HEK293 (cell line): ENCODE measurements at regions not wholly inside any gene's neighbourhood (a gene's known extent, or its start where the extent isn't known, plus 50 kb on each side); places are given as distances from the start of the nearest gene placed in this dataset.

Experiments
- CTCF ChIA-PET: fragments of 350-600 bp; formaldehyde crosslinking; extraction: SDS; loops from one replicate; lab custom pipeline; 2021; ENCODE audit warnings: antibody characterized with exemption; lab: Yijun Ruan, JAX
- POLR2A ChIA-PET: fragments of 300-600 bp; formaldehyde crosslinking; extraction: SDS; loops from one replicate; lab custom pipeline; 2020; ENCODE audit warnings: antibody characterized with exemption, inconsistent platforms; lab: Yijun Ruan, JAX
- H3K27ac ChIP-seq: fragments of 200-500 bp; sonication (Bioruptor generic); 2 replicates; pipeline ENCODE4 v1.5.1; 2014; ENCODE audit warnings: low read depth, low read length, control low read depth, inconsistent platforms; ENCODE audit errors: extremely low read depth
- H3K36me3 ChIP-seq, 2 experiments: fragments of 200-500 bp in 1 of 2; sonication (Bioruptor generic) in 1 of 2; 1 replicate in 1 of 2; 2 replicates in 1 of 2; pipeline ENCODE4 v1.5.1; 2014 to 2017; ENCODE audit warnings: inconsistent platforms in 2 of 2, low read length in 2 of 2; ENCODE audit not compliant: control insufficient read depth in 2 of 2, insufficient read depth in 1 of 2
- H3K4me1 ChIP-seq: fragments of 200-500 bp; sonication (Bioruptor generic); 2 replicates; pipeline ENCODE4 v1.5.1; 2014; ENCODE audit warnings: mild to moderate bottlenecking, low read length, inconsistent platforms; ENCODE audit not compliant: control insufficient read depth, insufficient read depth
- H3K4me3 ChIP-seq: 2 replicates; pipeline ENCODE4 v1.5.1; 2011; ENCODE audit warnings: low read depth, mild to moderate bottlenecking, control low read depth, low read length, moderate library complexity
- H3K9me3 ChIP-seq: fragments of 200-500 bp; sonication (Bioruptor generic); 2 replicates; pipeline ENCODE4 v1.5.1; 2014; ENCODE audit warnings: low read depth, low read length, inconsistent platforms; ENCODE audit not compliant: control insufficient read depth, insufficient read depth
- BCL11B ChIP-seq: fragments of 450-650 bp; formaldehyde crosslinking; IDR thresholded peaks from 2 replicates; pipeline ENCODE4 v1.5.1; 2016; ENCODE audit warnings: low read depth, missing biosample characterization, missing genetic modification characterization
- EGR2 ChIP-seq: fragments of 450-650 bp; formaldehyde crosslinking; IDR thresholded peaks from 2 replicates; pipeline ENCODE4 v1.5.1; 2016; ENCODE audit warnings: low read depth, missing biosample characterization, missing genetic modification characterization
- SP2 ChIP-seq: fragments of 450-650 bp; formaldehyde crosslinking; IDR thresholded peaks from 2 replicates; pipeline ENCODE4 v1.5.1; 2016; ENCODE audit warnings: missing biosample characterization, missing genetic modification characterization
- ZFP3 ChIP-seq: fragments of 450-650 bp; formaldehyde crosslinking; IDR thresholded peaks from 2 replicates; pipeline ENCODE4 v1.5.1; 2016; ENCODE audit warnings: low read depth, missing biosample characterization, missing genetic modification characterization
- ZNF174 ChIP-seq: fragments of 450-650 bp; formaldehyde crosslinking; IDR thresholded peaks from 2 replicates; pipeline ENCODE4 v1.5.0; 2017; ENCODE audit warnings: missing biosample characterization, mild to moderate bottlenecking, missing genetic modification characterization
- ZNF202 ChIP-seq: fragments of 450-650 bp; formaldehyde crosslinking; IDR thresholded peaks from 2 replicates; pipeline ENCODE4 v1.5.1; 2016; ENCODE audit warnings: missing biosample characterization, missing genetic modification characterization, borderline replicate concordance
- ZNF292 ChIP-seq: fragments of 450-650 bp; formaldehyde crosslinking; IDR thresholded peaks from 2 replicates; pipeline ENCODE4 v1.5.1; 2016; ENCODE audit warnings: low read depth, missing biosample characterization, missing genetic modification characterization, borderline replicate concordance
- ZNF501 ChIP-seq: fragments of 450-650 bp; formaldehyde crosslinking; IDR thresholded peaks from 2 replicates; pipeline ENCODE4 v1.5.1; 2016; ENCODE audit warnings: missing biosample characterization, missing genetic modification characterization
- ZNF529 ChIP-seq: fragments of 450-650 bp; formaldehyde crosslinking; IDR thresholded peaks from 2 replicates; pipeline ENCODE4 v1.5.1; 2017; ENCODE audit warnings: missing genetic modification characterization, missing biosample characterization; ENCODE audit not compliant: insufficient replicate concordance
- ZNF549 ChIP-seq: fragments of 450-650 bp; IDR thresholded peaks from 2 replicates; pipeline ENCODE4 v1.5.1; 2018; ENCODE audit warnings: missing biosample characterization, missing genetic modification characterization, mild to moderate bottlenecking, inconsistent platforms, moderate library complexity
- ZNF76 ChIP-seq: fragments of 450-650 bp; formaldehyde crosslinking; IDR thresholded peaks from 2 replicates; pipeline ENCODE4; 2016; ENCODE audit warnings: low read depth, missing biosample characterization, missing genetic modification characterization, borderline replicate concordance
- TF ChIP-seq, protein P1 (sequence below): IDR thresholded peaks from 2 replicates; pipeline ENCODE4 v1.6.1; 2011; ENCODE audit warnings: mild to moderate bottlenecking, low read depth, low read length, borderline replicate concordance
- TF ChIP-seq, protein P2 (sequence below): fragments of 450-650 bp; formaldehyde crosslinking; IDR thresholded peaks from 2 replicates; pipeline ENCODE4 v1.5.1; 2016; ENCODE audit warnings: missing biosample characterization, missing genetic modification characterization, low read depth
- TF ChIP-seq, protein P3 (sequence below): fragments of 450-650 bp; formaldehyde crosslinking; IDR thresholded peaks from 2 replicates; pipeline ENCODE4 v1.5.0; 2017; ENCODE audit warnings: missing biosample characterization, missing genetic modification characterization, borderline replicate concordance
- TF ChIP-seq, protein P4 (sequence below): fragments of 450-650 bp; formaldehyde crosslinking; IDR thresholded peaks from 2 replicates; pipeline ENCODE4 v1.5.1; 2016; ENCODE audit warnings: missing biosample characterization, missing genetic modification characterization
- TF ChIP-seq, protein P5 (sequence below): fragments of 450-650 bp; formaldehyde crosslinking; IDR thresholded peaks from 2 replicates; pipeline ENCODE4 v1.5.1; 2017; ENCODE audit warnings: missing biosample characterization, mild to moderate bottlenecking, missing genetic modification characterization, moderate library complexity
- TF ChIP-seq, protein P6 (sequence below): fragments of 450-650 bp; formaldehyde crosslinking; conservative IDR thresholded peaks from 2 replicates; pipeline ENCODE4 v1.5.1; 2016; ENCODE audit warnings: low read depth, missing biosample characterization, missing genetic modification characterization

DNA sequence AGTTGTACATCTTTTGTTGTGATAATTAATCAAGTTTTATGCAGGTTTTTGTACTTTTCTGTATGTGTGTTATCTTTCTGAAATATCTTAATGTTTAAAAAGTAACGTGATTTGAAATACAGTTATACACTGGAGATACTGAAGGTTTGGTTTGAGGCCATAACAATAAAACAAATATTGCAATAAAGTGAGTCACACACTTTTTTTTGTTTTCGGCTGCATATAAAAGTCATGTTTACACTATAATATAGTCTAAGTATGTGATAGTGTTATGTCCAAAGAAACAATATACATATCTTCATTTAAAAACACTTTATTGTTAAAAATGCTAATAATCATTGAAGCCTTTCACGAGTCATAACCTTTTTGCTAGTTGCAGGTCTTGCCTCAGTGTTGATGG is 473.1 kb upstream of the GJE1 start:
- POLR2A ChIA-PET, result no interaction called here
- TF ChIP-seq ZNF202 (tag by site-specific recombination) (no peak), ZNF549 (tag by site-specific recombination) (no peak), ZNF501 (tag by site-specific recombination) (no peak), ZNF292 (tag by site-specific recombination) (no peak), ZNF76 (tag by site-specific recombination) (no peak), ZNF529 (tag by site-specific recombination) (no peak)
- TF ChIP-seq, protein P1, sequence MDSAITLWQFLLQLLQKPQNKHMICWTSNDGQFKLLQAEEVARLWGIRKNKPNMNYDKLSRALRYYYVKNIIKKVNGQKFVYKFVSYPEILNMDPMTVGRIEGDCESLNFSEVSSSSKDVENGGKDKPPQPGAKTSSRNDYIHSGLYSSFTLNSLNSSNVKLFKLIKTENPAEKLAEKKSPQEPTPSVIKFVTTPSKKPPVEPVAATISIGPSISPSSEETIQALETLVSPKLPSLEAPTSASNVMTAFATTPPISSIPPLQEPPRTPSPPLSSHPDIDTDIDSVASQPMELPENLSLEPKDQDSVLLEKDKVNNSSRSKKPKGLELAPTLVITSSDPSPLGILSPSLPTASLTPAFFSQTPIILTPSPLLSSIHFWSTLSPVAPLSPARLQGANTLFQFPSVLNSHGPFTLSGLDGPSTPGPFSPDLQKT, result no peak
- TF ChIP-seq, protein P2, sequence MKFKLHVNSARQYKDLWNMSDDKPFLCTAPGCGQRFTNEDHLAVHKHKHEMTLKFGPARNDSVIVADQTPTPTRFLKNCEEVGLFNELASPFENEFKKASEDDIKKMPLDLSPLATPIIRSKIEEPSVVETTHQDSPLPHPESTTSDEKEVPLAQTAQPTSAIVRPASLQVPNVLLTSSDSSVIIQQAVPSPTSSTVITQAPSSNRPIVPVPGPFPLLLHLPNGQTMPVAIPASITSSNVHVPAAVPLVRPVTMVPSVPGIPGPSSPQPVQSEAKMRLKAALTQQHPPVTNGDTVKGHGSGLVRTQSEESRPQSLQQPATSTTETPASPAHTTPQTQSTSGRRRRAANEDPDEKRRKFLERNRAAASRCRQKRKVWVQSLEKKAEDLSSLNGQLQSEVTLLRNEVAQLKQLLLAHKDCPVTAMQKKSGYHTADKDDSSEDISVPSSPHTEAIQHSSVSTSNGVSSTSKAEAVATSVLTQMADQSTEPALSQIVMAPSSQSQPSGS (tag by site-specific recombination), result no peak
- TF ChIP-seq, protein P3, sequence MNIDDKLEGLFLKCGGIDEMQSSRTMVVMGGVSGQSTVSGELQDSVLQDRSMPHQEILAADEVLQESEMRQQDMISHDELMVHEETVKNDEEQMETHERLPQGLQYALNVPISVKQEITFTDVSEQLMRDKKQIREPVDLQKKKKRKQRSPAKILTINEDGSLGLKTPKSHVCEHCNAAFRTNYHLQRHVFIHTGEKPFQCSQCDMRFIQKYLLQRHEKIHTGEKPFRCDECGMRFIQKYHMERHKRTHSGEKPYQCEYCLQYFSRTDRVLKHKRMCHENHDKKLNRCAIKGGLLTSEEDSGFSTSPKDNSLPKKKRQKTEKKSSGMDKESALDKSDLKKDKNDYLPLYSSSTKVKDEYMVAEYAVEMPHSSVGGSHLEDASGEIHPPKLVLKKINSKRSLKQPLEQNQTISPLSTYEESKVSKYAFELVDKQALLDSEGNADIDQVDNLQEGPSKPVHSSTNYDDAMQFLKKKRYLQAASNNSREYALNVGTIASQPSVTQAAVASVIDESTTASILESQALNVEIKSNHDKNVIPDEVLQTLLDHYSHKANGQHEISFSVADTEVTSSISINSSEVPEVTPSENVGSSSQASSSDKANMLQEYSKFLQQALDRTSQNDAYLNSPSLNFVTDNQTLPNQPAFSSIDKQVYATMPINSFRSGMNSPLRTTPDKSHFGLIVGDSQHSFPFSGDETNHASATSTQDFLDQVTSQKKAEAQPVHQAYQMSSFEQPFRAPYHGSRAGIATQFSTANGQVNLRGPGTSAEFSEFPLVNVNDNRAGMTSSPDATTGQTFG (tag by site-specific recombination), result no peak
- TF ChIP-seq, protein P4, sequence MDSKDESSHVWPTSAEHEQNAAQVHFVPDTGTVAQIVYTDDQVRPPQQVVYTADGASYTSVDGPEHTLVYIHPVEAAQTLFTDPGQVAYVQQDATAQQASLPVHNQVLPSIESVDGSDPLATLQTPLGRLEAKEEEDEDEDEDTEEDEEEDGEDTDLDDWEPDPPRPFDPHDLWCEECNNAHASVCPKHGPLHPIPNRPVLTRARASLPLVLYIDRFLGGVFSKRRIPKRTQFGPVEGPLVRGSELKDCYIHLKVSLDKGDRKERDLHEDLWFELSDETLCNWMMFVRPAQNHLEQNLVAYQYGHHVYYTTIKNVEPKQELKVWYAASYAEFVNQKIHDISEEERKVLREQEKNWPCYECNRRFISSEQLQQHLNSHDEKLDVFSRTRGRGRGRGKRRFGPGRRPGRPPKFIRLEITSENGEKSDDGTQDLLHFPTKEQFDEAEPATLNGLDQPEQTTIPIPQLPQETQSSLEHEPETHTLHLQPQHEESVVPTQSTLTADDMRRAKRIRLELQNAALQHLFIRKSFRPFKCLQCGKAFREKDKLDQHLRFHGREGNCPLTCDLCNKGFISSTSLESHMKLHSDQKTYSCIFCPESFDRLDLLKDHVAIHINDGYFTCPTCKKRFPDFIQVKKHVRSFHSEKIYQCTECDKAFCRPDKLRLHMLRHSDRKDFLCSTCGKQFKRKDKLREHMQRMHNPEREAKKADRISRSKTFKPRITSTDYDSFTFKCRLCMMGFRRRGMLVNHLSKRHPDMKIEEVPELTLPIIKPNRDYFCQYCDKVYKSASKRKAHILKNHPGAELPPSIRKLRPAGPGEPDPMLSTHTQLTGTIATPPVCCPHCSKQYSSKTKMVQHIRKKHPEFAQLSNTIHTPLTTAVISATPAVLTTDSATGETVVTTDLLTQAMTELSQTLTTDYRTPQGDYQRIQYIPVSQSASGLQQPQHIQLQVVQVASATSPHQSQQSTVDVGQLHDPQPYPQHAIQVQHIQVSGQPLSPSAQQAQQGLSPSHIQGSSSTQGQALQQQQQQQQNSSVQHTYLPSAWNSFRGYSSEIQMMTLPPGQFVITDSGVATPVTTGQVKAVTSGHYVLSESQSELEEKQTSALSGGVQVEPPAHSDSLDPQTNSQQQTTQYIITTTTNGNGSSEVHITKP (tag by site-specific recombination), result no peak
- TF ChIP-seq, all 188 proteins: peak for 0
- no peak overlapping the region for H3K4me3 ChIP-seq
- no peaks in the 10 kb centered on the region for H3K9me3 ChIP-seq
- H3K4me1 ChIP-seq, result no peaks in the 10 kb centered on the region
- CTCF ChIA-PET, result no interaction called here
- no peaks in the 10 kb centered on the region for H3K36me3 ChIP-seq
- H3K27ac ChIP-seq, result no peak overlapping the region

DNA sequence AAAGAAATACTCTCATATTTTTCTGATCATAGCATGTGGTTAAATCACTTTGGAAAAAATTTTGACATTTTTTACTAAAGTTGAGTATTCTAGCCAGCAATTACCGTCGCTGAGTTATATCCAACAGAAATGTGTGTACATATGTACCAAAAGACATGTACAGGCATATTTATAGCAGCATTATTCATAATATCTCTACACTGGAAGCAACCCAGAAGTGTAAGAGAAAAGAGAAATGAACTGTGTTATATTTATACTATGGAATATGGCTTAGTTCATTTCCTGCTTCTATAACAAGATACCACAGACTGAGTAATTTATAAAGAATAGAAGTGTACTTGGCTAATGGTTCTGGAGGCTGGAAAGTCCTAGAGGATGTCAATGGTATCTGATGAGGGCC is 474.0 kb upstream of the GJE1 start:
- H3K4me1 ChIP-seq, result no peaks in the 10 kb centered on the region
- no peaks in the 10 kb centered on the region for H3K9me3 ChIP-seq
- no peaks in the 10 kb centered on the region for H3K36me3 ChIP-seq
- CTCF ChIA-PET, result no interaction called here
- TF ChIP-seq ZFP3 (tag by site-specific recombination), result no peak
- TF ChIP-seq ZNF529 (tag by site-specific recombination), result no peak
- TF ChIP-seq ZNF174 (tag by site-specific recombination), result no peak
- TF ChIP-seq, protein P5, sequence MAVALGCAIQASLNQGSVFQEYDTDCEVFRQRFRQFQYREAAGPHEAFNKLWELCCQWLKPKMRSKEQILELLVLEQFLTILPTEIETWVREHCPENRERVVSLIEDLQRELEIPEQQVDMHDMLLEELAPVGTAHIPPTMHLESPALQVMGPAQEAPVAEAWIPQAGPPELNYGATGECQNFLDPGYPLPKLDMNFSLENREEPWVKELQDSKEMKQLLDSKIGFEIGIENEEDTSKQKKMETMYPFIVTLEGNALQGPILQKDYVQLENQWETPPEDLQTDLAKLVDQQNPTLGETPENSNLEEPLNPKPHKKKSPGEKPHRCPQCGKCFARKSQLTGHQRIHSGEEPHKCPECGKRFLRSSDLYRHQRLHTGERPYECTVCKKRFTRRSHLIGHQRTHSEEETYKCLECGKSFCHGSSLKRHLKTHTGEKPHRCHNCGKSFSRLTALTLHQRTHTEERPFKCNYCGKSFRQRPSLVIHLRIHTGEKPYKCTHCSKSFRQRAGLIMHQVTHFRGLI (tag by site-specific recombination), result no peak
- no peak for TF ChIP-seq SP2 (tag by site-specific recombination)
- no peak for TF ChIP-seq EGR2 (tag by site-specific recombination)
- TF ChIP-seq, protein P6, sequence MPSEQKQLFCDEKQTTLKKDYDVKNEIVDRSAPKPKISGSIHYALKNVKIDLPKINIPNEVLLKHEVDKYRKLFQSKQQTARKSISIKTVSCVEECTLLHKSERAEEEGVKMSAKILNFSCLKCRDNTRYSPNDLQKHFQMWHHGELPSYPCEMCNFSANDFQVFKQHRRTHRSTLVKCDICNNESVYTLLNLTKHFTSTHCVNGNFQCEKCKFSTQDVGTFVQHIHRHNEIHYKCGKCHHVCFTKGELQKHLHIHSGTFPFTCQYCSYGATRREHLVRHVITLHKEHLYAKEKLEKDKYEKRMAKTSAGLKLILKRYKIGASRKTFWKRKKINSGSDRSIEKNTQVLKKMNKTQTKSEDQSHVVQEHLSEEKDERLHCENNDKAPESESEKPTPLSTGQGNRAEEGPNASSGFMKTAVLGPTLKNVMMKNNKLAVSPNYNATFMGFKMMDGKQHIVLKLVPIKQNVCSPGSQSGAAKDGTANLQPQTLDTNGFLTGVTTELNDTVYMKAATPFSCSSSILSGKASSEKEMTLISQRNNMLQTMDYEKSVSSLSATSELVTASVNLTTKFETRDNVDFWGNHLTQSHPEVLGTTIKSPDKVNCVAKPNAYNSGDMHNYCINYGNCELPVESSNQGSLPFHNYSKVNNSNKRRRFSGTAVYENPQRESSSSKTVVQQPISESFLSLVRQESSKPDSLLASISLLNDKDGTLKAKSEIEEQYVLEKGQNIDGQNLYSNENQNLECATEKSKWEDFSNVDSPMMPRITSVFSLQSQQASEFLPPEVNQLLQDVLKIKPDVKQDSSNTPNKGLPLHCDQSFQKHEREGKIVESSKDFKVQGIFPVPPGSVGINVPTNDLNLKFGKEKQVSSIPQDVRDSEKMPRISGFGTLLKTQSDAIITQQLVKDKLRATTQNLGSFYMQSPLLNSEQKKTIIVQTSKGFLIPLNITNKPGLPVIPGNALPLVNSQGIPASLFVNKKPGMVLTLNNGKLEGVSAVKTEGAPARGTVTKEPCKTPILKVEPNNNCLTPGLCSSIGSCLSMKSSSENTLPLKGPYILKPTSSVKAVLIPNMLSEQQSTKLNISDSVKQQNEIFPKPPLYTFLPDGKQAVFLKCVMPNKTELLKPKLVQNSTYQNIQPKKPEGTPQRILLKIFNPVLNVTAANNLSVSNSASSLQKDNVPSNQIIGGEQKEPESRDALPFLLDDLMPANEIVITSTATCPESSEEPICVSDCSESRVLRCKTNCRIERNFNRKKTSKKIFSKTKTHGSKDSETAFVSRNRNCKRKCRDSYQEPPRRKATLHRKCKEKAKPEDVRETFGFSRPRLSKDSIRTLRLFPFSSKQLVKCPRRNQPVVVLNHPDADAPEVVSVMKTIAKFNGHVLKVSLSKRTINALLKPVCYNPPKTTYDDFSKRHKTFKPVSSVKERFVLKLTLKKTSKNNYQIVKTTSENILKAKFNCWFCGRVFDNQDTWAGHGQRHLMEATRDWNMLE (tag by site-specific recombination), result no peak
- TF ChIP-seq BCL11B (tag by site-specific recombination), result no peak
- no peak overlapping the region for H3K4me3 ChIP-seq
- no peak overlapping the region for H3K27ac ChIP-seq
- POLR2A ChIA-PET, result no interaction called here
